ENCODE measurements at regions not wholly inside any gene's neighbourhood (a gene's known extent, or its start where the extent isn't known, plus 50 kb on each side); places are given as distances from the start of the nearest gene placed in this dataset.

DNA sequence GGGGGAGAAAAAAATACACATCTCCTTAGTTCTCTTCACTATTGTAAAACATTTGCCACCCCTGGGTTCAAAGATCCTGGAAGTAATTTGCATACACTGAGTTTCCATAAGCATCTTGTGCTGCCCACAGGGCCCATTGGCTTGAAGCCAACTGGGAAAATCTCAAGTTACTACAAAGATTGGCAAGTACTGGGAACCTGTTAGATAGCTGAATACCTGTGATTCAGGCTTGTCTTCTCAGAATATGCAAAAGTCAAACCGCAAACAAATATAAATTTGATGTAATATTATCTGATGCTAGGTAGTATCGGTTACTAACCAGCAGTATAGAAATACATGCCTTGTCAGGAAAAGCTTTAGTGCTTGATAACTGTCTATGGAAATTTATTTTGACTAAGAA, 156.9 kb upstream of the FST start:
- Mint-ChIP-seq H3K9me3 (no peaks in the 10 kb centered on the region), H3K27ac (no peak overlapping the region), H3K36me3 (no peaks in the 10 kb centered on the region), H3K4me3 (no peak overlapping the region), H3K4me1 (no peaks in the 10 kb centered on the region), H3K27me3 (no peaks in the 10 kb centered on the region)
- no peak for ATAC-seq

DNA sequence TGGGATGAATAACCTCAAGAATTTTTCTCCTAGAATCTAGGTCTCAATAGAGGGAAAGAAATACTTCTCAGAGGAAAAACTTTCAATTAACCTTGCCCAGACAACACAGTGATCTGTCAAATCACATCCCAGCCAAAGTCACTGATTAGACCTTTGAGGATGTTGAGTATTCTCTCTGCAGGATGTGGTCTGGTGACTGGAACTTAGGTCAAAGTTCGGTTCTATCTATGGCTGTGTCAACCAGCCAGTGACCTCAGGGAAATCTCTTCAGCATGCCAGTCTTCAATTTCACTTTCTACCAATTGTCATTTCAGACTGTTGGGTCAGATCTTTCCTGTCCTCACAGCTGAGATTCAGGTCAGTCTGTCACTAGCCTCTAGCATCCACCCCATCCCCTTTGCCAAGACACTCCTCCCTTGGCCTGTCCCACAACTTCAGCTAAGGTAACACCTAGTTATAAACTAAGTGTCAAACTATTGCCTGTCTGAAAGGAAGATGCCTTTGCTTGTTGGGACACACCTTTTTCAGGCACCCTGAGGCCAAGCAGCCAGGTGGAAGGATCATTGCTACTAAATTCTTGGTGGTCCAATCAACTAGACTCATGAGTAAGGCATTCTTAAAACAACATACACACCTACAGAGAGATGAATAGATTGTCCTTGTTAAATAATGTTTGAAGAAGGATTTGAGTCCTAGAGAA, 156.3 kb upstream of the FST start:
- no peaks in the 10 kb centered on the region for H3K4me1 Mint-ChIP-seq
- ATAC-seq, result no peak

GRCh38 chr5:53326424-53327153, 153.8 kb upstream of the FST start:
- Mint-ChIP-seq H3K36me3 (no peaks in the 10 kb centered on the region), H3K27ac (no peak overlapping the region), H3K27me3 (no peaks in the 10 kb centered on the region), H3K4me1 (no peaks in the 10 kb centered on the region), H3K4me3 (no peak overlapping the region), H3K9me3 (no peaks in the 10 kb centered on the region)
- no peak for ATAC-seq

More for the DNA sequence above, 156.3 kb upstream of the FST start:
- Mint-ChIP-seq H3K36me3 (no peaks in the 10 kb centered on the region), H3K4me3 (no peak overlapping the region), H3K9me3 (no peaks in the 10 kb centered on the region), H3K27ac (no peak overlapping the region), H3K27me3 (no peaks in the 10 kb centered on the region)

- H3K4me1 Mint-ChIP-seq, result no peaks in the 10 kb centered on the region
- no peak overlapping the region for H3K27ac Mint-ChIP-seq
- no peaks in the 10 kb centered on the region for H3K27me3 Mint-ChIP-seq
- ATAC-seq, result no peak
- no peaks in the 10 kb centered on the region for H3K36me3 Mint-ChIP-seq
- H3K9me3 Mint-ChIP-seq, result no peaks in the 10 kb centered on the region
- no peak overlapping the region for H3K4me3 Mint-ChIP-seq
Measured at GRCh38 chr5:53327811-53328334, 152.6 kb upstream of the FST start.

- Mint-ChIP-seq H3K36me3 (no peaks in the 10 kb centered on the region), H3K27ac (no peak overlapping the region), H3K9me3 (no peaks in the 10 kb centered on the region), H3K4me1 (no peaks in the 10 kb centered on the region), H3K27me3 (no peaks in the 10 kb centered on the region), H3K4me3 (no peak overlapping the region)
- ATAC-seq, result no peak
Measured at GRCh38 chr5:53330491-53330890, 149.9 kb upstream of the FST start.

DNA sequence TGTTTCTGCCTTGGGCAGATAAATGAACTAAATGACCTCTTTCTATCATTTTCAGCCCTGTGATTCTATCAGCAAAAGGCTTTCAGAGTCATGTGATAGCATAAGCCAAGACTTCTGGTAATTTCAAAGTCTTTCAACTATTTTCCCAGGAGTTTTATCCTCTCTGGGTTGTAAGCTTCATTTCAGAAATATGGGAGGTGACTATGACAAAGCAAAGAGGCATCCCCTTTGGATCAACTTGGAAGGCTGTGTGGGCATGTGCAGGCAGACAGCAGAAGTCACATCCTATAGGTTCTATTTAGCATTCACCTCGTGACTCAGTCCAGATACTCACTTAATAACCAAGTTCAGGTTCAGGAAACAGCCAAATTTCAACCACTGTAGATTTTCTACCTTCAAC, 149.0 kb upstream of the FST start:
- no peaks in the 10 kb centered on the region for H3K9me3 Mint-ChIP-seq

DNA sequence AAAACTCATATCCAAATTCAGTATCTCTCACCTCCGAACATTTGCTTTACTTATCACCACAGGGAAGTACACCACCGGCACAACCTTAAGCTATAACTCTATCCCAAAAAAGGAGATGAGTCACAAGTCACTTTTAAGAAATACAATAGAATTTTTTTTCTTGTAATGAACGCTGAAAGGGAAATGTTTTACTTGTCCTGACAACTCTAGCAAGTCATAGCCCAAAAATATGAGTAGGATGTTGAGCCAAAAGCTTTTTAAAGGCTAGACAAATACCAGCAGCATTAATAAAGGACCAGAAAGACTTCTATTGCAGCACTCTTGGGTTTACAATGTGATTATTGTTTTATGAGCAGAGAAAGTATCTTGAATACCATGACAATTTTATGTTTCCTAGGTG, 147.3 kb upstream of the FST start:
- ATAC-seq, result no peak
- H3K36me3 Mint-ChIP-seq, result no peaks in the 10 kb centered on the region
- no peaks in the 10 kb centered on the region for H3K9me3 Mint-ChIP-seq
- no peak overlapping the region for H3K27ac Mint-ChIP-seq
- no peak overlapping the region for H3K4me3 Mint-ChIP-seq
- H3K27me3 Mint-ChIP-seq, result no peaks in the 10 kb centered on the region
- H3K4me1 Mint-ChIP-seq, result no peaks in the 10 kb centered on the region

More for the DNA sequence above, 149.0 kb upstream of the FST start:
- no peak overlapping the region for H3K27ac Mint-ChIP-seq
- H3K27me3 Mint-ChIP-seq, result no peaks in the 10 kb centered on the region
- H3K36me3 Mint-ChIP-seq, result no peaks in the 10 kb centered on the region
- ATAC-seq, result no peak
- no peak overlapping the region for H3K4me3 Mint-ChIP-seq
- no peaks in the 10 kb centered on the region for H3K4me1 Mint-ChIP-seq

DNA sequence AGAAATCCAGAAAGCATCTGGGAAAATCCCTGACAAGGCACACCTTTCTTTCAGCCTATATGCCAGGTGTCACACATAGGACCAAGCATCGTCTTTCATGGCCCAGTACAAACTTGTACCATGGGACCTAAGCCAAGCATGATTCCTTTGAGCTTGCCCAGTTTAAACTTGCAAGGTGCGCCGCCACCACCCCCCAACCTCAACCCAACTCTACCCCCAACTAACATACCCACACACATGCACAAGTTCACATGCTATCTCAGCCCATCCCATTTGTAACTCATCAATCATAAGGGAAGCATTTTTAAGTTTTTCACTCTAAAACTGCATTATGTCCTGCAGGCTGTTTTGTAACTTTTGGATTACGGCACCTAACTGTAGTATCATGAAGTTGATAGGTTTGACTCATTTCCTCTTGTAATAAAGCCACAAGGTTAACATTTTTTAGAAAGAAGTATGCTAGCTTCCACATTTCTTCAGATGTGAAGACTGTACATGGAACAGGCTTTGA, 145.9 kb upstream of the FST start:
- ATAC-seq, result no peak
- no peaks in the 10 kb centered on the region for H3K36me3 Mint-ChIP-seq
- no peaks in the 10 kb centered on the region for H3K27me3 Mint-ChIP-seq

DNA sequence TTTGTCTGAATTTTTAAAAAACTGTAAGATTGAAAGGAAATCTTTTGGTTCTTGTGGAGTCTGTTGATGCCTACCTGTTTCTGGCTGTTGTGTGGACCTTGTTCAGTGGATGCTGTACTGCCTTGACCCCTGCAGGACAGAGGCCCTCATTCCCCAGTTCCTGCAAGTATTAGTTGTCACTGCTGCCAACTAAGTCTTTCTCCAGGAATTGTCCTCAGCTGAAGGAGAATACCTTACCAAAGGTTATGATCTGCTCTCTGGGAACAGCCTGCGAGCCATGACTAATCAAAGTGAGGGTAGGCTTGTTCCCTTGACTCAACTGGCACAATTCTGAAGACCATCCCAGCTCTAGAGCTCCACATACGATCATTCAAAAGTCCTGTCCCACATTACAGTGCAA, 145.3 kb upstream of the FST start:
- Mint-ChIP-seq H3K4me3 (no peak overlapping the region), H3K27me3 (no peaks in the 10 kb centered on the region)
- ATAC-seq, result no peak

More for the DNA sequence above, 145.9 kb upstream of the FST start:
- Mint-ChIP-seq H3K27ac (no peak overlapping the region), H3K9me3 (no peaks in the 10 kb centered on the region), H3K4me1 (no peaks in the 10 kb centered on the region), H3K4me3 (no peak overlapping the region)

GRCh38 chr5:53337827-53338226, 142.6 kb upstream of the FST start:
- H3K9me3 Mint-ChIP-seq, result no peaks in the 10 kb centered on the region
- ATAC-seq, result no peak
- no peaks in the 10 kb centered on the region for H3K36me3 Mint-ChIP-seq
- no peaks in the 10 kb centered on the region for H3K4me1 Mint-ChIP-seq
- H3K27me3 Mint-ChIP-seq, result no peaks in the 10 kb centered on the region
- H3K4me3 Mint-ChIP-seq, result no peak overlapping the region
- no peak overlapping the region for H3K27ac Mint-ChIP-seq

More for the DNA sequence above, 145.3 kb upstream of the FST start:
- H3K36me3 Mint-ChIP-seq, result no peaks in the 10 kb centered on the region
- H3K9me3 Mint-ChIP-seq, result no peaks in the 10 kb centered on the region
- H3K27ac Mint-ChIP-seq, result no peak overlapping the region
- H3K4me1 Mint-ChIP-seq, result no peaks in the 10 kb centered on the region

GRCh38 chr5:53338971-53339370, 141.5 kb upstream of the FST start:
- no peaks in the 10 kb centered on the region for H3K27me3 Mint-ChIP-seq
- no peak for ATAC-seq

GRCh38 chr5:53339962-53340540, 140.4 kb upstream of the FST start:
- ATAC-seq, result no peak
- Mint-ChIP-seq H3K27me3 (no peaks in the 10 kb centered on the region), H3K4me1 (no peaks in the 10 kb centered on the region), H3K36me3 (no peaks in the 10 kb centered on the region), H3K4me3 (no peak overlapping the region), H3K9me3 (no peaks in the 10 kb centered on the region), H3K27ac (no peak overlapping the region)

More at GRCh38 chr5:53338971-53339370, 141.5 kb upstream of the FST start:
- H3K36me3 Mint-ChIP-seq, result no peaks in the 10 kb centered on the region
- H3K27ac Mint-ChIP-seq, result no peak overlapping the region
- no peaks in the 10 kb centered on the region for H3K4me1 Mint-ChIP-seq
- no peak overlapping the region for H3K4me3 Mint-ChIP-seq
- H3K9me3 Mint-ChIP-seq, result no peaks in the 10 kb centered on the region

DNA sequence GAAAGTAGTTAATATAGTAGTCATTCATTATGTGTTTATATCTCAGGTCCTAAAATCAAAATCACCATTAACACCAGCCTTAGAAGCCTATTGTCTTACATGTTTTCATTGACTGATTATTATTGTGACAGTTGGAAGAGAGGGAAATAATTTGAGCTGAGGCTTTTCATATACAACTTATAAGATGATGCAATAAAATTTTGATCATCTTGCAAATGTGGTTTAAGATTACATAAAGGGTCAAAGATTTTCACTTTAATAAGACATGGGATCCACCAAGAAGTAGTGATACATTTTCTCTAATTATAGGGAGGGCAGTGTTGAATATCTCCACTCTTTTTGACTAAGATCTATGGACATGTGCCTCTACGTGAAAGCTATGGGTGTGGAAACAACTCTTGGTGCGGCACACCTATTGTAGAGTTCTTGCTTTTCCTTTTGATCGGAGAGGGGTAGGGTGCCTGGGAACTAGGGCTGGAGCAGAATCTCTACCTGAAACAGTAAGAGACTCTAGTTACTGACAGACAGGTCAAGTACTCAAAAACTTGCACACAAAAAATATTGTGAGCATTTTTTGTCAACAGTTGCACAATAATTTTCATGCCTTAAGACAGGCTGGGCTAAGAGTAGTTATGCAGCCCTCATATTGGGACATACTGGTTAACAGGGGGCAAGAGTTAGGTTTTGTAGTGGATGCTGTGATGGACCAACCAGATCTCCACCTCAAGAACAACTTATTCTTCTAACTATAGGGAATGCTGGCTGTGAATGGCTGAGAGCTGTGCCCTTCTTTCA, 139.3 kb upstream of the FST start:
- Mint-ChIP-seq H3K36me3 (no peaks in the 10 kb centered on the region), H3K9me3 (no peaks in the 10 kb centered on the region), H3K27me3 (no peaks in the 10 kb centered on the region), H3K4me1 (no peaks in the 10 kb centered on the region), H3K4me3 (no peak overlapping the region), H3K27ac (no peak overlapping the region)
- no peak for ATAC-seq

DNA sequence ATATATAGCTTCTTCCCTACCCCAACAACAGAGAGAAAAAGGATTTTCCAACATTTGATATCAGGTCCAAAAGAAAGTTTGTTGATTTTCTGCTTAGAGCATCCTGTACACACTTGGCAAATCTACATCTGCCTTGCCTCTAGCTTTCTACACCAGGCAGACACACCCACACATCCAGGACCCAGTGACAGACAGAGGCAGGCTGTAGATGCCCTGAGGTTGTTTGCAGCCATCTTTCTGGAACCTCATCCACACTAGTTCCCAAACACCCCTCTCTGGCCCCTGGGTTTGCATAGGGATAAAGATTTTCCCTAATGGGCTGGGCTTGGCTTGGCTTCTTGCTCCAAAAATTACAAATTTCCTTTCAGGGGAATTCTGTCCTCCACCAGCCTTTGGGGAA, 138.2 kb upstream of the FST start:
- H3K27me3 Mint-ChIP-seq, result no peaks in the 10 kb centered on the region
- H3K4me3 Mint-ChIP-seq, result no peak overlapping the region
- no peak for ATAC-seq
- no peaks in the 10 kb centered on the region for H3K9me3 Mint-ChIP-seq
- no peaks in the 10 kb centered on the region for H3K36me3 Mint-ChIP-seq
- H3K4me1 Mint-ChIP-seq, result no peaks in the 10 kb centered on the region
- no peak overlapping the region for H3K27ac Mint-ChIP-seq

GRCh38 chr5:53343187-53343586, 137.2 kb upstream of the FST start:
- no peaks in the 10 kb centered on the region for H3K9me3 Mint-ChIP-seq
- no peaks in the 10 kb centered on the region for H3K36me3 Mint-ChIP-seq
- no peaks in the 10 kb centered on the region for H3K4me1 Mint-ChIP-seq
- no peak overlapping the region for H3K4me3 Mint-ChIP-seq
- ATAC-seq, result no peak
- H3K27ac Mint-ChIP-seq, result no peak overlapping the region
- no peaks in the 10 kb centered on the region for H3K27me3 Mint-ChIP-seq
